Prostate gland (tissue), 2 donors: ENCODE measurements at regions not wholly inside any gene's neighbourhood (a gene's known extent, or its start where the extent isn't known, plus 50 kb on each side); places are given as distances from the start of the nearest gene placed in this dataset.

Experiments used
- CTCF ChIP-seq, 4 experiments: fragments of 200-600 bp in 2 of 4; fragments of 450-650 bp in 2 of 4; sonication (generic) in 2 of 4; IDR thresholded peaks; 1 replicate in 3 of 4; 2 replicates in 1 of 4; pipeline ENCODE4 v1.5.1; 2016 to 2019; ENCODE audit warnings: antibody characterized with exemption in 4 of 4, mild to moderate bottlenecking in 2 of 4, moderate library complexity in 2 of 4
- POLR2AphosphoS5 ChIP-seq: sonication (generic); formaldehyde crosslinking; IDR thresholded peaks from one replicate; pipeline ENCODE4 v1.6.1; 2017; ENCODE audit warnings: antibody characterized with exemption

- TF ChIP-seq CTCF (IDR thresholded peaks at IDR 0.05) (no peak), POLR2AphosphoS5 (no peak)
Measured at GRCh38 chr4:167544391-167544790, 310.1 kb upstream of the SPOCK3 start.
